GM19463 (cell line): ENCODE measurements at regions not wholly inside any gene's neighbourhood (a gene's known extent, or its start where the extent isn't known, plus 50 kb on each side); places are given as distances from the start of the nearest gene placed in this dataset.
"Not testable (repeated sequence)": the region's sequence is repeated elsewhere in the genome, so short reads cannot be mapped to it uniquely, and the experiment has no call there.

Experiments
- ATAC-seq: cut with Tn5 transposase; IDR thresholded peaks from one replicate; pipeline ENCODE4 v1.9.1; 2021; ENCODE audit warnings: mild to moderate bottlenecking, moderate library complexity; ENCODE audit not compliant: unreplicated experiment

DNA sequence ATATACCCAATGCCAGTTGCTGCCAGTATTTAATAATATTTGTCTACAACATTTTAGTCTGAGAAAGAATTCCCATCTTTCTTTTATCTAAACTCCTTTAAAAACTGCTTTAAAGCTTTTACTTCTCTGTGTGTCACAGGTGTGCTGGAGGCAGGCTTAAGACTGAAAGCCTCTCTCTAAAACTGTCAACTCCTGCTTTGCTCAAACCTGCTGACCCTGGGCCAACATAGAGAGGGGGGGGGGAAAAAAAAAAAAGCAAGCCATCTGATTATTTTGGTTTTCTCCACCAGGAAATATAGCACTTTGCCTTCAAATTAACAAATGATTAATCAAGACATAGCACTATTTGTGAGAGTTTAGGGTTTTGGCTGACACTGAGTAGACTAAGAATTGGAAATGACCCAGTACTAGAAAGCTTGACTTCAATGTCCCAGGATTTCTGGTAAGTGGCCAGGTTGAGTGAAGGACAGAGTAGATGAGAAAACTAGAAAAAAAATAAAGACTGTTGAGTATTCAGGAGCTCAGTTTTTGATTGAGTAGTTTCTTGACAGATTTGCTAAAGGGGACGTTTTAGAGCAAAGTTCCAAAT lies 357.0 kb upstream of the FLRT2 start:
- no peak for ATAC-seq

DNA sequence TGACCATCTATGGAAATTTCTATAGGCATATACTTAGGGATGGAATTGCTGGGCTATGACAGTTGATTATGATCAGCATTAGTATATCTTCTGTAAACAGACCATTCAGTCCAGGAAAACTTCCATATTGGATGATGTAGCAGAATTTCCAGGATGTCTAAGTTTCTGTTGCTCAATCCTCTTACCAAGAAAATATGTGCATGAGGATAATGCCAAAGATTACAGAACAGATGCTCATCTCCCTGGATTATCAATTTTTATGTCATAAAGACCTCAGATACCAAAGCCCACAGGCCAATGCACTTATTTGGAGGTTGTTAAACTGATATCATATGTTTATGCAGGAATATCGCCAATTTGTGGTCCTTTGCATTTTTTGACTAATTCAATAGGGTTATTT lies 354.4 kb upstream of the FLRT2 start:
- no peak for ATAC-seq

DNA sequence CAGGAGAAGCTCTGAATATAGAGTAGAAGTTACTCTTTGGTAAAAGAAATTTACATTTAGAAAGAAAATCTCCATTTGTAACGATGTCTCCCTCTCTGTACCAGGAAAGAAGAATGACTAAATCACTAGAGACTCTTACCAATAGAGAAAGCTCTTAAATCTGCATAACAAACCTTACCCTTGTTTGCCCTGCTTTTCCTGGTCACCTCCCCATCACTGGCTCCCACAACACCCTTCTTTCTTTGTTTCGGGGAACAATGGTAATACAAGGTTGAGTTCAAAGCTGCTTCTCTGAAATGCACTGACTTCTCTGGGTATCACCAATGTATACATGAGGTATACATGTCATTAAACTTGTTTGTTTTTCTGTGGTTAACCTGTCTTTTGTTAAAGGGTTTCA lies 351.1 kb upstream of the FLRT2 start:
- no peak for ATAC-seq

DNA sequence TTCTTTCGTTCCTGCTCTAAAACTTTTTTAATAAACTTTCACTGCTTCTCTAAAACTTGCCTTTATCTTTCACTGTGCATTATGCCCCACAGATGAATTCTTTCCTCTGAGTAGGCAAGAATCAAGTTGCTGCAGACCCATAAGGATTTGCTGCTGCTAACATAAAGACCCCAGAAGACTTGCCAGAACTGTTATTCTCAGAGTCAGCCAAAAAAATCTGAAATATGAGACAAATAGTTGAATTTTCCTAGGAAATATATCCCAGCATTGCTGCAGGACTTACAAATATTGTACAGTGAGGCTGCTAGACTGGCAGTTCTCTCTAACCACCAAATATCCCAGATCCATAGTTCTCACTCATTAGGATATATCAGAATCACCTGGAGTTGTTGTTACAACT lies 349.1 kb upstream of the FLRT2 start:
- no peak for ATAC-seq

DNA sequence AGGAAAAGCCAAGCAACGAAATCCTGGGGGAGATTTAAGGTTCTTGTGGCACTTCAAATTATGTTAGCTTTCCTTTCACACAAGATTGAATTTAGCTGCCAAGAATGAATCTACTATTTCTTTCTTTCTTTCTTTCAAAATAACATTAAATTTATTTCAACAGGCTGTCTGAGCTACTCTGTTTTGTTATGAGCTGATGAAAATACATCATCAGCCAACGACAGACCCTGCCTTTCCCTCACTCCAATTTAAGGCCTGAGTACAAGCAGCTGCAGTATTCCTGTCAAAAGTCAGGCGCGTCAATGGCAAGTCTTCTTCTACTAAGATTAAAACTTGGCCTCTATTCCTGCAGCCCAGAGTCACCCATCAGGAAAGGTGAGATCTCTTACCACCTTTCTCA lies 347.7 kb upstream of the FLRT2 start:
- no peak for ATAC-seq

DNA sequence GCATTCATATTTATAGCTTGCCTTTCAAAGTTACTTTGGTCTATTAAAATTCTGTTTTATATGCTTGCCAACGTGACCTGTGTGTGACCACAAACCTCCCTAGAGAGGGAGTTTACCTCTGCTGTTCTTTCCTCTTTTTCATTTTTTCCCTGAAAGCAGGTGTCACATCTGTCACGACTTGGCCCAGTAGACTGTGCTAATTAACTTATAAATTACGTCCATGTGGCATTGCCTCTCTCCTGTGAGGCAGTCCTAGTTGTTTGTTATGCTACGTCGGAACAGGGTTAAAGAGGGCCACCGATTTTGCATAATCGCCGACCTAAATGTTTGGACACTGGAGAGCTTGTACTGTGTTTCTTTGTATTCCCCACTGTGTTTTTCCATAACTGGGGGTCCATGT lies 343.9 kb upstream of the FLRT2 start:
- no peak for ATAC-seq

- no peak for ATAC-seq
Measured at GRCh38 chr14:85187521-85187920, 342.4 kb upstream of the FLRT2 start.

GRCh38 chr14:85188836-85189235 lies 341.1 kb upstream of the FLRT2 start:
- no peak for ATAC-seq

DNA sequence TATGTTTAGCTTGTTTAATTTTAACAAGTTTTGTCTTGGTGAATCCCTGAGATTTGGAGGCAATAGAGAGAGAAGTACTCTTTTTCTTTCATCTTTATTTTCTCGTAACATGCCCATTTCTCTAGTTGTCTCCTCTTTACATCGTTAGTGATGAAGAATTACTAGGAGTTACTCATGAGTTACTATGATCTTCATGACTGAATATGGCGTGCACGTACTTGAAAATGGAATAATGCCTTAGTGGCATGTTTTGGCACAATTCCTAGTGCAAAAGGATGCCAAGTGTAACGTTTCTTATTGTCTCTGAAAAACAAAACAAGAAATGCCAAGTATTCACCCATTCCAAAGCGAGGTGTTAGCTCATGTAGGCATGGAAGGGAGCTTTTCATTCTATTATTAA lies 340.7 kb upstream of the FLRT2 start:
- not testable (repeated sequence) for ATAC-seq

- no peak for ATAC-seq
Measured at GRCh38 chr14:85190251-85190650, 339.7 kb upstream of the FLRT2 start.

DNA sequence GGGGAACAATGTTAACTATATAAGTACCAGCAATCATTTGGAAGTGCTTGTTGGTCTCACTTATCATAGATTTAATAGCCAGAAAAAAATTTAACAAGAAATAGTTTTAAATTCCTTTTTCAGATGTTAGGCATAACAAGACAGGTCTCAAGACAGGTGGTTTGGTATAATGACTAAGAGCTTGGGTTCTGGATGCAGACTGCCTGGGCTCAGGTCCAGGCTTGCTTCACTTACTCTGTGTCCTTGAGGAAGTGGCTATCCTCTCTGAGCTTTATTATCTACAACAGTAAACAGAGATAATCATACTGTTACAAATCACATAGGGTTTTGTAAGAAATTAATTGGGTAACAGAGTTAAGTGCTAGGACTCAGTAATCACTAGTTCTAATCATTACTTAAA lies 338.0 kb upstream of the FLRT2 start:
- no peak for ATAC-seq

DNA sequence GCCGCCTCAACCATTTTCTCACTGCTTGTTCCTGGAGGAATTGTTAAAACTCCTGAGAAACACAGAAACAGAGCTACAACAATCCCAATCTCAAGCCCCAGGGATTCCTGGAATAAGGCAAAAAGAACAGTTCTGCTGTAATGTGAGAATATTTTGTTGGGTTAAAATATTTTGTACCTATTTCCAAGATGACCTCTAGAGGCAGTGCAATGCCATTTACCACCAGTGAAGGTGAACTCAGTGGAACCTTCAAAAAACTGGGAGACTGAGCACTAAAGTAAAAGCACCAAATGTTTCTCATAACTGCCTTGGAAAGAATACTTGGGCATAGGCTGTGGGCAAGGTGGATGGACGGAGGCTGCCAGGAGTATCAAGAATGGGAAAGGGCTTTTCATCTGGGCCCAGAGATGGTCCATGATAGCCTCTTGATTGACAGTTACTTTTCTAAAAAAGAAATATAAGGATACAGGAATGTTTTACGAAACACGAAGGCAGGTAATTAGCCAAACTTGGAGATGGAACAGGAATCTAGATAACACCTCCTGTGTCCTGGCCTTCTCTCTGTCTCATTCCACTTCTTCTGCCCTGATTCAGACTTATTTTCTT lies 334.0 kb upstream of the FLRT2 start:
- ATAC-seq = no peak

DNA sequence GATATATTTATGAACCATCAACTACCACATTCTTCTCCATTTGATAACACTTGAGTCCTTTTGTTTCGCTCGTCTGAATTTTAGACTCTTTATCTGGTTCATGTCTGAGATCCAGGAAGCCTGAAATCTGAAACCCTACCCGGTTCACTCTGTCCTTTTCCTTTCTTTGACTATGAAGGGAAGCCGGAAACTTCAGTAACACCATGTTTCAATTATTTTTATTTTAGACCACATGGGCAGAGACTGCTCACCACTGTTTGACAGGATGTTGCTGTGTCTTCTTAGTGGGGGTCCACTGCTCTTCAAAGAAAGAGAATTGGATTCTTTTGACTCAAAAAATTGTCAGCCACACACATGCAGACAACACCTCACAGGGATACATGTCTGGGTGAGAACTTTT lies 331.9 kb upstream of the FLRT2 start:
- no peak for ATAC-seq

DNA sequence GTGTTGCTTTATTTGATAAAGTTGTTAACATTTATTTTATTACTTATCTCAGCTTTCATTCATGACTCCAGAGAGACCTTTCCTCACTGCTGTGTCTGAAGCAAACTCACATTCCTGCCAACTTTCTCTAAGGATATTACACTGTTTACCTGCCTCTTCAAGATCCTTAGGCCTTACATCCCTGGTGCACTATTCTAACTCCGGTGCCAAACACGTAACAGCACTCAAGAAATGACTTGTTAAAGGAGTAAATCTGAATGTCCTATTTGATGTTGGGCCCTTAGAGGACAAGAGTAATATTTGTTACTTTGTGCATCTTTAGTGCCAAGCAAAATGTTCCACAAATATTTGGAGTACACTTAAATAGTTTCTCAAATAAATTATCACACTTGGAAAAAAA lies 324.1 kb upstream of the FLRT2 start:
- no peak for ATAC-seq

- no peak for ATAC-seq
Measured at GRCh38 chr14:85214471-85214870, 315.5 kb upstream of the FLRT2 start.

GRCh38 chr14:85217412-85217811 lies 312.5 kb upstream of the FLRT2 start:
- no peak for ATAC-seq

- no peak for ATAC-seq
Measured at GRCh38 chr14:85218982-85219381, 311.0 kb upstream of the FLRT2 start.

DNA sequence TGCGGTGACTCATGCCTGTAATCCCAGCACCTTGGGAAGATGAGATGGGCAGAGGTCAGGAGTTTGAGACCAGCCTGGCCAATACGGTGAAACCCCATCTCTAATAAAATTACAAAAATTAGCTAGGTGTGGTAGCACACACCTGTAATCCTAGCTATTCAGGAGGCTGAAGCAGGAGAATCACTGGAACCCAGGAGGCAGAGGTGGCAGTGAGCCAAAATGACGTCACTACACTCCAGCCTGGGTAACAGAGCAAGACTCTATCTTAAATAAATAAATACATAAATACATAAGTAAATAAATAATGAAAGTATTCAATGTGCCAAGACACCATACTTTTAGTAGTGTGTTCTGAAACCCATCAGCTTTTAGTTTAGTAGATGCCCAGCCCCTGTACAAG lies 308.1 kb upstream of the FLRT2 start:
- no peak for ATAC-seq

GRCh38 chr14:85222341-85222740 lies 307.6 kb upstream of the FLRT2 start:
- no peak for ATAC-seq

- ATAC-seq = no peak
Measured at GRCh38 chr14:85223667-85224066, 306.3 kb upstream of the FLRT2 start.

DNA sequence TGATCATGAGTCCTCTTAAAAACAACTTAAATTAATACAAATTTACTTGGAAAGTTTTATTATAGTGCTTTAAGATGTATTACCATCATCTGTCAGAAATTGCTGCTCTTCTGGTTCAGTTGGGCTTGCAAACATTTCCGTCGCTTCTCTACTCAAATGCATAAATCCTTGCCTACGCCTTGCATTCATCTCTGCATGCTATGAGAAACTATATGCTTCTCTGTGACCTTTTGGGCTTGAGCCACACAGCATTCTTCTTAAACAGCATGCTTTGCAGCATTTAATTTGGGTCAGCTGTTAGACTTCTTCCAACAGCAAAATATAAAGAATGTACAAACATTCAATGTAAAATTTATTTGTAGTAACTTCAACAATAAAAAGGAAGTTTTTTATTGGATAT lies 305.7 kb upstream of the FLRT2 start:
- ATAC-seq = no peak

DNA sequence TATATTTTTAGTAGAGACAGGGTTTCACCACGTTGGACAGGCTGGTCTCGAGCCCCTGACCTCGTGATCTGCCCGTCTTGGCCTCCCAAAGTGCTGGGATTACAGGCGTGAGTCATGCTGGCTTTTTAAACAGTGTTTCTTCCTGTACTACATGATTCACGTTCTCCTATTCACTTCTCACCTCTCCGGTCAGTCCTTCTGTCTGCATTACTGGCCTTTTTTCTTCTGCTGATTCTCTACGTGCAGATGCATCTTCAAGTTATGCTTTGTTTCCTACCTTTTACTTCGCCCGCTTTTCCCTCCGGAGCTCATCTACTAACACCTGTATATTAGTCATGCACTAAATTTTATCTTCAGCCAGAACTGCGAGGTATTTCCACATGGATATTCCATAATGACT lies 296.2 kb upstream of the FLRT2 start:
- no peak for ATAC-seq
